ENCODE measurements at regions not wholly inside any gene's neighbourhood (a gene's known extent, or its start where the extent isn't known, plus 50 kb on each side); places are given as distances from the start of the nearest gene placed in this dataset.

- TF ChIP-seq CREB5 (CRISPR knock-in tag; IDR thresholded peaks at IDR 0.05; ENCODE audit: low read depth) (no peak), RARB (CRISPR knock-in tag; IDR thresholded peaks at IDR 0.05) (no peak), ZFP30 (CRISPR knock-in tag; IDR thresholded peaks at IDR 0.05) (no peak), ZNF8 (CRISPR knock-in tag; IDR thresholded peaks at IDR 0.05) (no peak)
These were observed 1263.7 kb downstream of the BRD1 start for GRCh38 chr22:48563966-48564330.

All from SK-N-SH treated with all-trans-retinoic acid at 6 μM for 48 hours (cell line).